ENCODE measurements at regions not wholly inside any gene's neighbourhood (a gene's known extent, or its start where the extent isn't known, plus 50 kb on each side); places are given as distances from the start of the nearest gene placed in this dataset.

DNA sequence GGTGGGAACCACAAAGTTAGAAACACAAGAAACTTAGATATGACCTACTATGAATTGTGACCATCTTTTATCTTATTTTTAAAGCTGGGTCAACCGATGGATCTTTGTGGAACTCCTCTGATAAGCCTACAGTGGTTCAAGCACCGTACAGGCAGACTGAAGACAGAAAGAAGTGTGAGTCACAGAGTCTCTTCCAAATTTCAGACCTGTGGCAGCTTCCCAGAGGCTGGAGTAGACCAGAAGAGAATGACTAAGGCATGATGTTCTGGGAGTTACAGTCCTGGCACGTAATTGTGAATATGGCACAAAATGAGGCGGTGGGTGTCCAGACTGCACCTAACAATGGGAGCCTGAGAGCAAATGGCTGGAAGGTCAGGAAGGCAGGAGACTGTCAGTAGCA lies 70.0 kb downstream of the LMO4 start:
- 90 to 92% methylated on average over 4 of the region's 4 CpGs for WGBS, 2 donors
- DNase-seq (no peak), ATAC-seq (ENCODE audit: low FRiP score in 2 of 2) (peak in 1 of 2 donors; percentile 63)
- Histone ChIP-seq H3K9me3 (no peaks in the 10 kb centered on the region), H3K4me3 (no peak overlapping the region), H3K27me3 (no peaks in the 10 kb centered on the region), H3K4me1 (no peaks in the 10 kb centered on the region), H3K36me3 (no peaks in the 10 kb centered on the region), H3K27ac (no peak overlapping the region)
- TF ChIP-seq POLR2AphosphoS5 (IDR thresholded peaks at IDR 0.05), result no peak
- TF ChIP-seq EP300 (IDR thresholded peaks at IDR 0.05), result no peak
- TF ChIP-seq, protein P1, sequence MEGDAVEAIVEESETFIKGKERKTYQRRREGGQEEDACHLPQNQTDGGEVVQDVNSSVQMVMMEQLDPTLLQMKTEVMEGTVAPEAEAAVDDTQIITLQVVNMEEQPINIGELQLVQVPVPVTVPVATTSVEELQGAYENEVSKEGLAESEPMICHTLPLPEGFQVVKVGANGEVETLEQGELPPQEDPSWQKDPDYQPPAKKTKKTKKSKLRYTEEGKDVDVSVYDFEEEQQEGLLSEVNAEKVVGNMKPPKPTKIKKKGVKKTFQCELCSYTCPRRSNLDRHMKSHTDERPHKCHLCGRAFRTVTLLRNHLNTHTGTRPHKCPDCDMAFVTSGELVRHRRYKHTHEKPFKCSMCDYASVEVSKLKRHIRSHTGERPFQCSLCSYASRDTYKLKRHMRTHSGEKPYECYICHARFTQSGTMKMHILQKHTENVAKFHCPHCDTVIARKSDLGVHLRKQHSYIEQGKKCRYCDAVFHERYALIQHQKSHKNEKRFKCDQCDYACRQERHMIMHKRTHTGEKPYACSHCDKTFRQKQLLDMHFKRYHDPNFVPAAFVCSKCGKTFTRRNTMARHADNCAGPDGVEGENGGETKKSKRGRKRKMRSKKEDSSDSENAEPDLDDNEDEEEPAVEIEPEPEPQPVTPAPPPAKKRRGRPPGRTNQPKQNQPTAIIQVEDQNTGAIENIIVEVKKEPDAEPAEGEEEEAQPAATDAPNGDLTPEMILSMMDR (IDR thresholded peaks at IDR 0.05), result no peak
- no peak for TF ChIP-seq POLR2A (IDR thresholded peaks at IDR 0.05)

DNA sequence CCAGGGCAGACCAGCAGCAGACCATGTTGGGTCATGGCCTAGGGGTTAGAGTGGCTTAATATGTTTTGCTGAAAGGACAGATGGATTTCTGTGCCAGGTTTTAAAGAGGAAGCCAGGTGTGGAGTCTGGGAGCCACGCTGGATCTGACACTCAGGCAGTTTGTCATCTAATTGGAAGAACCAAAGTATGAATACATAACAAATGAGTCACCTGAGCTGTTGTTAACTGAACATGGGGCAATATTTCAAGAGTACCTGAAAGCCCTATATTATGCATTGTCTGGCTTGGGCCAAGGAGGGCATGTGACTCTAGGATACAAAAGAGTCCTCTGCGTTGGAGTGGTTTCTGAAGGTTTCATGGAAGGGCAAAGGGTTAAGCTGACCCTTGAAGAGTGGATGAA lies 70.6 kb downstream of the LMO4 start:
- ATAC-seq (ENCODE audit: low FRiP score in 2 of 2), result no peak
- 58 to 74% methylated on average over 2 of the region's 2 CpGs for WGBS, 2 donors
- H3K36me3 ChIP-seq, result no peaks in the 10 kb centered on the region

DNA sequence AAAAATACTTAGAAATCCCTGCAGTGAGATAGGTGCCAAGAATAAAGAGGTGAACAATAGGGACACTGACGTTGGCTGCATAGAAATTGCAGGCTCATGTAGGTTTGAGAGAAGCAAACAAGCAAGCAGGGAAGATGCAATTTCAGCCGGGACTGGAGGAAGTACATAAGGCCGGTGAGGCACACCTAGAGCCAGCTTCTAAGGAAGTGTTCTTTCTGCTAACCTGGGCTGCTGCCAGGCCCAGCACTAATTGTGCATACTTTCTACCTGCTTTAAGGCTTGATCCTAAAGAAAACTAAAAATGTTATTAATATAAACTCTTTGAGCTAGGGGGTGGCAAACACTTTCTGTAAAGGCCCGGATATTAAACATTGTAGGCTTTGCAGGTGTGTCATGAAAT lies 71.0 kb downstream of the LMO4 start:
- no peaks in the 10 kb centered on the region for H3K27me3 ChIP-seq
- H3K4me1 ChIP-seq, result no peaks in the 10 kb centered on the region
- peak in 1 of 2 donors; percentile 25 for DNase-seq
- no peaks in the 10 kb centered on the region for H3K9me3 ChIP-seq
- no peak overlapping the region for H3K4me3 ChIP-seq
- ATAC-seq (ENCODE audit: low FRiP score in 2 of 2), result no peak
- WGBS, 2 donors, result 39 to 51% methylated on average over 4 of the region's 4 CpGs
- no peak overlapping the region for H3K27ac ChIP-seq
- TF ChIP-seq POLR2AphosphoS5 (IDR thresholded peaks at IDR 0.05), result no peak
- TF ChIP-seq, protein P1 (IDR thresholded peaks at IDR 0.05), result no peak
- TF ChIP-seq POLR2A (IDR thresholded peaks at IDR 0.05), result no peak
- TF ChIP-seq EP300 (IDR thresholded peaks at IDR 0.05), result no peak
- no peaks in the 10 kb centered on the region for H3K36me3 ChIP-seq

More for the DNA sequence above, 70.6 kb downstream of the LMO4 start:
- no peak overlapping the region for H3K27ac ChIP-seq
- TF ChIP-seq EP300 (IDR thresholded peaks at IDR 0.05) (no peak), POLR2A (IDR thresholded peaks at IDR 0.05) (no peak), POLR2AphosphoS5 (IDR thresholded peaks at IDR 0.05) (no peak)
- TF ChIP-seq, protein P1 (IDR thresholded peaks at IDR 0.05), result no peak
- no peaks in the 10 kb centered on the region for H3K27me3 ChIP-seq
- no peak for DNase-seq
- no peaks in the 10 kb centered on the region for H3K4me1 ChIP-seq
- H3K4me3 ChIP-seq, result no peak overlapping the region
- H3K9me3 ChIP-seq, result no peaks in the 10 kb centered on the region

DNA sequence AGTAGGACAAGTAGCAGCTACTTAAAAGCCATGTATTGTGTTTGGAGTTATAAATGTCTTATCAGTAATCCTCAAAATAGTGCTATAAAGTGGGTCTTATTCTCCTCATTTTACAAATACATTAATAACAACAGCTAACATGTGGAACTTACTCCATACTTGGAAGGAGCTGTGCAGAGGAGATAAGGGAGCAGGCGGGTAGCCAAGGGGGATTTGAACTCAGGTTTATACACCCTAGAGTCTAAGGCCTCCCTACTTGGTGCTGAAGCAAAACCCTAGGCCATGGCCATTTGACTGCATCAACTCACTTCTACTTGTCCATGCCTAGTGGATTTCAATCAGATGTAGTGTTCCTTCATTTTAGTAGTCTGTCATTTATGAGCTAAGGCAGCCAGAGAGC lies 72.1 kb downstream of the LMO4 start:
- Histone ChIP-seq H3K4me1 (no peaks in the 10 kb centered on the region), H3K27me3 (no peaks in the 10 kb centered on the region), H3K36me3 (no peaks in the 10 kb centered on the region), H3K27ac (no peak overlapping the region), H3K4me3 (no peak overlapping the region), H3K9me3 (no peaks in the 10 kb centered on the region)
- ATAC-seq (ENCODE audit: low FRiP score in 2 of 2) (no peak), DNase-seq (no peak)
- WGBS, 2 donors, result 90 to 94% methylated on average over 1 of the region's 1 CpG
- TF ChIP-seq, protein P1 (IDR thresholded peaks at IDR 0.05), result no peak
- no peak for TF ChIP-seq EP300 (IDR thresholded peaks at IDR 0.05)
- no peak for TF ChIP-seq POLR2A (IDR thresholded peaks at IDR 0.05)
- no peak for TF ChIP-seq POLR2AphosphoS5 (IDR thresholded peaks at IDR 0.05)

DNA sequence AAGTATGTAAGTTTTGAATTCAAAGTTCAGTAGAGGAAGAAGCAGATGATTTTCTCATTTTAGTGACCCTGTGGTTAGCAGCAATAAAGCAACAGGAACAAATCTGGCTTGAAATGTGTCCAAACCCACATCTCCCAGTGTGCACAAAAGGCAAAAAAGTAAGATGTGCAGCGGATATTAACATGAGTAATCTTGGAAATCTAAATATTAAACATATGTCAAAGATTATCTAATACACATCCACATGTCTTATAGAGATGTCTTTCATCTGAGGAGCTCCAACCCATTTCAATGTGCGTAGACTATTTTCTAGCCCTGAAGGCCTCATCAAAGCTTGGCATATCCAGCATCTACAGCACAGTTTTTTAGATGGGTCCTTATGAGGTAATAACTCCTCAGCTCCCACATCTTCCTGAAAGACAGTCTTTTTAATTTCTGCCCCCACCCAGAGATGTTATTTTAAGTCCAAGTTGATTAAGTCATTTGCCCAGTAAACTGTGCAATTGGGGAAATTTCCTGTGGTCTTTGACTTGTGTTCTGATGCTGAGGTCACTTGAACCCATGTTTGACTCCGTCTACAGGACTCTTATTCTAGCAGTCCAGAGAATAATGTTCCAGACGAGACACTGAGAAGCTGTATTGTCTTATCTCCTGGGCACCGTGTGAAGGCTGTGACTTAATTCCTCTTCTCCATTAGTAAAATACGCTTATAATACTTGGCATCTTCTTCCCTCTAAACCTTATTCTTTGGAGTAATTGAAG lies 73.7 kb downstream of the LMO4 start:
- 79 to 81% methylated on average over 6 of the region's 6 CpGs for whole genome bisulfite sequencing, 2 donors
- TF ChIP-seq POLR2A (IDR thresholded peaks at IDR 0.05) (no peak), EP300 (IDR thresholded peaks at IDR 0.05) (no peak), POLR2AphosphoS5 (IDR thresholded peaks at IDR 0.05) (no peak)
- TF ChIP-seq, protein P1 (IDR thresholded peaks at IDR 0.05), result no peak
- DNase-seq, result no peak
- no peaks in the 10 kb centered on the region for H3K9me3 ChIP-seq
- H3K27me3 ChIP-seq, result no peaks in the 10 kb centered on the region
- no peak overlapping the region for H3K4me3 ChIP-seq
- H3K4me1 ChIP-seq, result no peaks in the 10 kb centered on the region
- H3K27ac ChIP-seq, result no peak overlapping the region
- H3K36me3 ChIP-seq, result no peaks in the 10 kb centered on the region
- ATAC-seq (ENCODE audit: low FRiP score in 2 of 2), result peak in 1 of 2 donors; percentile 80
